ENCODE measurements at regions not wholly inside any gene's neighbourhood (a gene's known extent, or its start where the extent isn't known, plus 50 kb on each side); places are given as distances from the start of the nearest gene placed in this dataset.

GRCh38 chr16:49056546-49056945, 225.1 kb downstream of the CBLN1 start:
- no peak for TF ChIP-seq CTCF (IDR thresholded peaks at IDR 0.05; ENCODE audit: insufficient read depth, missing control alignments)
- DNase-seq (ENCODE audit: insufficient read length, low spot score) (no peak), FAIRE-seq (no peak)

GRCh38 chr16:49055824-49056545, 225.7 kb downstream of the CBLN1 start:
- no peak for DNase-seq (ENCODE audit: insufficient read length, low spot score)
- no peak for TF ChIP-seq CTCF (IDR thresholded peaks at IDR 0.05; ENCODE audit: insufficient read depth, missing control alignments)
- FAIRE-seq, result no peak

- TF ChIP-seq CTCF (IDR thresholded peaks at IDR 0.05; ENCODE audit: insufficient read depth, missing control alignments), result no peak
- FAIRE-seq (no peak), DNase-seq (ENCODE audit: insufficient read length, low spot score) (no peak)
These were observed 226.3 kb downstream of the CBLN1 start for GRCh38 chr16:49055291-49055690.

GRCh38 chr16:49054606-49055005, 227.0 kb downstream of the CBLN1 start:
- no peak for TF ChIP-seq CTCF (IDR thresholded peaks at IDR 0.05; ENCODE audit: insufficient read depth, missing control alignments)

GRCh38 chr16:49052846-49053245, 228.8 kb downstream of the CBLN1 start:
- TF ChIP-seq CTCF (IDR thresholded peaks at IDR 0.05; ENCODE audit: insufficient read depth, missing control alignments), result no peak
- DNase-seq (ENCODE audit: insufficient read length, low spot score), result no peak
- FAIRE-seq, result no peak

More at GRCh38 chr16:49054606-49055005, 227.0 kb downstream of the CBLN1 start:
- FAIRE-seq, result no peak
- DNase-seq (ENCODE audit: insufficient read length, low spot score), result no peak

- DNase-seq (ENCODE audit: insufficient read length, low spot score) (no peak), FAIRE-seq (no peak)
- no peak for TF ChIP-seq CTCF (IDR thresholded peaks at IDR 0.05; ENCODE audit: insufficient read depth, missing control alignments)
These were observed 230.1 kb downstream of the CBLN1 start for GRCh38 chr16:49051576-49051975.

GRCh38 chr16:49050607-49051006, 231.0 kb downstream of the CBLN1 start:
- DNase-seq (ENCODE audit: insufficient read length, low spot score) (no peak), FAIRE-seq (no peak)
- no peak for TF ChIP-seq CTCF (IDR thresholded peaks at IDR 0.05; ENCODE audit: insufficient read depth, missing control alignments)
